Suprapubic skin (tissue), 4 donors: ENCODE measurements at regions not wholly inside any gene's neighbourhood (a gene's known extent, or its start where the extent isn't known, plus 50 kb on each side); places are given as distances from the start of the nearest gene placed in this dataset.

Source experiments
- DNase-seq, 2 donors: peaks; one replicate each; pipeline ENCODE4 v3.0.0-alpha.2; 2019; ENCODE audit warnings: low spot score in 2 of 2
- H3K27ac ChIP-seq: fragments of 200-600 bp; sonication (generic); one replicate; pipeline ENCODE4 v1.5.1; 2019
- H3K27me3 ChIP-seq: fragments of 200-600 bp; sonication (generic); one replicate; pipeline ENCODE4 v1.5.1; 2019
- H3K36me3 ChIP-seq: fragments of 200-600 bp; sonication (generic); one replicate; pipeline ENCODE4 v1.5.1; 2019
- H3K4me1 ChIP-seq: fragments of 200-600 bp; sonication (generic); one replicate; pipeline ENCODE4 v1.5.1; 2019
- H3K4me3 ChIP-seq: fragments of 200-600 bp; sonication (generic); one replicate; pipeline ENCODE4 v1.5.1; 2019; ENCODE audit warnings: mild to moderate bottlenecking
- H3K9me3 ChIP-seq: fragments of 200-600 bp; sonication (generic); one replicate; pipeline ENCODE4 v1.5.1; 2019
- EP300 ChIP-seq: sonication (generic); formaldehyde crosslinking; IDR thresholded peaks from one replicate; pipeline ENCODE4 v1.6.1; 2017; ENCODE audit warnings: antibody characterized with exemption
- POLR2A ChIP-seq, 2 donors: fragments of 450-650 bp; IDR thresholded peaks; one replicate each; pipeline ENCODE4 v1.6.1; 2017; ENCODE audit warnings: antibody characterized with exemption in 2 of 2, mild to moderate bottlenecking in 2 of 2, moderate library complexity in 2 of 2
- POLR2AphosphoS5 ChIP-seq, 3 donors: sonication (generic); formaldehyde crosslinking; IDR thresholded peaks; one replicate each; pipeline ENCODE4 v1.6.1; 2017; ENCODE audit warnings: antibody characterized with exemption in 3 of 3
- WGBS: methylation state at CpG from one replicate; pipeline ENCODE4 v1.1.5; 2018; 5-methylcytosine and 5-hydroxymethylcytosine counted together
- TF ChIP-seq, protein P1 (sequence below), 2 donors: fragments of 200-600 bp in 1 of 2; fragments of 450-650 bp in 1 of 2; sonication (generic) in 1 of 2; IDR thresholded peaks; one replicate each; pipeline ENCODE4 v1.5.1; 2016 to 2019; ENCODE audit warnings: antibody characterized with exemption in 2 of 2, mild to moderate bottlenecking in 1 of 2, moderate library complexity in 1 of 2

DNA sequence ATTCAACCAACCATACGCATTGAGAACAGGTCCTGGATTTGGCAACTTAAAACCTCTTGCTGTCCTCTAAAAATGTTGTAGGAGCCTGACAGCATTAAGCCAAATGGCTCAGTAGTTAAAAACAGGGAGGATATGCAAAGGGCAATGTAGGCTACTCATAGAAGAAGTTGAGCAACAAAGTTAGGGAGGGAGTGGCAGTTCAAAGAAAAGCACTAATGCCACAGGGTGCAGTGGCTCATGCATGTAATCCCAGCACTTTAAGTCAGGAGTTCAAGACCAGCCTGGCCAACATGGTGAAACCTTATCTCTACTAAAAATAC lies 92.9 kb upstream of the ERG start:
- H3K27me3 ChIP-seq: peaks cover 30% of the 10 kb centered on the region
- TF ChIP-seq, protein P1, sequence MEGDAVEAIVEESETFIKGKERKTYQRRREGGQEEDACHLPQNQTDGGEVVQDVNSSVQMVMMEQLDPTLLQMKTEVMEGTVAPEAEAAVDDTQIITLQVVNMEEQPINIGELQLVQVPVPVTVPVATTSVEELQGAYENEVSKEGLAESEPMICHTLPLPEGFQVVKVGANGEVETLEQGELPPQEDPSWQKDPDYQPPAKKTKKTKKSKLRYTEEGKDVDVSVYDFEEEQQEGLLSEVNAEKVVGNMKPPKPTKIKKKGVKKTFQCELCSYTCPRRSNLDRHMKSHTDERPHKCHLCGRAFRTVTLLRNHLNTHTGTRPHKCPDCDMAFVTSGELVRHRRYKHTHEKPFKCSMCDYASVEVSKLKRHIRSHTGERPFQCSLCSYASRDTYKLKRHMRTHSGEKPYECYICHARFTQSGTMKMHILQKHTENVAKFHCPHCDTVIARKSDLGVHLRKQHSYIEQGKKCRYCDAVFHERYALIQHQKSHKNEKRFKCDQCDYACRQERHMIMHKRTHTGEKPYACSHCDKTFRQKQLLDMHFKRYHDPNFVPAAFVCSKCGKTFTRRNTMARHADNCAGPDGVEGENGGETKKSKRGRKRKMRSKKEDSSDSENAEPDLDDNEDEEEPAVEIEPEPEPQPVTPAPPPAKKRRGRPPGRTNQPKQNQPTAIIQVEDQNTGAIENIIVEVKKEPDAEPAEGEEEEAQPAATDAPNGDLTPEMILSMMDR (IDR thresholded peaks at IDR 0.05): no peak
- TF ChIP-seq EP300: no peak
- TF ChIP-seq POLR2AphosphoS5 (IDR thresholded peaks at IDR 0.05): no peak
- no peak for TF ChIP-seq POLR2A (IDR thresholded peaks at IDR 0.05)
- 90% methylated on average over 1 of the region's 1 CpG for WGBS
- H3K9me3 ChIP-seq: no peaks in the 10 kb centered on the region
- H3K4me1 ChIP-seq: no peaks in the 10 kb centered on the region
- no peak overlapping the region for H3K4me3 ChIP-seq
- no peak for DNase-seq
- H3K27ac ChIP-seq: no peak overlapping the region
- H3K36me3 ChIP-seq: no peaks in the 10 kb centered on the region

DNA sequence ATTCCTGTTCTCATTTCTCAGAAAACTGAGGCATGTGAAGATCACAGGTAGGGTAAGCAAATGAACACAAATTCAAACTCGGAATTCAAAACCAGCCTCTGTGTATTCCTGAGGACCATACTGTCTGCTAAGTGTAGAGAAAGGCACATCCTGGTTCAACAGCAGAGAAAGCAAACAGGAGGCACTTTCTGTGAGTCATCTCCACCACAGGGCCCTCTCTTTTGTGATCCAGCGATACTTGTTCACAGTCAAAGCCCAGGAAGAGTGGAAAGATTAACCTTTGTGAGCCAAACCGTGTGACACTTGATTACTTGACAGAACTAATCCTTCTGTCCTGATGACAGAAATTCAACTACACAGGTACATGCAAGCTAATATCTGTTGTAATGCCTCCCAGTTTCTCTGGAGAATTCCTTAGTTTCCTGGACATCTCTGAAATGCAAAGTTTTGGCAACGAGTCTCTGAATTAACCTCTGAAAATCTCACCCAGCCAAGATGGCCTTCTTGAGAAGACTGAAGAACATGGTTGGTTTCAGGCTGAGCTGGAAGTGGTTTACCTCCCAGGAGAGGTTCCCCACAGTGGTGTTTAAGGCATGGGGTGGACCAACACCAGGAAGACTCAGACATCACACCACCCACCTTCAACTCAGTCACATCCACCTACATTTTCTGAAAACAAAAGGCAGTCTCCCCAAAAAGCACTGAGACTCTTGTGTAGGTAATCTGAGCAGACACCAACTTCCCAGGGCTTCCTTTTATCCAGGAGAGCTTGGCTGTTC lies 98.2 kb upstream of the ERG start:
- DNase-seq: no peak
- H3K9me3 ChIP-seq: no peaks in the 10 kb centered on the region

DNA sequence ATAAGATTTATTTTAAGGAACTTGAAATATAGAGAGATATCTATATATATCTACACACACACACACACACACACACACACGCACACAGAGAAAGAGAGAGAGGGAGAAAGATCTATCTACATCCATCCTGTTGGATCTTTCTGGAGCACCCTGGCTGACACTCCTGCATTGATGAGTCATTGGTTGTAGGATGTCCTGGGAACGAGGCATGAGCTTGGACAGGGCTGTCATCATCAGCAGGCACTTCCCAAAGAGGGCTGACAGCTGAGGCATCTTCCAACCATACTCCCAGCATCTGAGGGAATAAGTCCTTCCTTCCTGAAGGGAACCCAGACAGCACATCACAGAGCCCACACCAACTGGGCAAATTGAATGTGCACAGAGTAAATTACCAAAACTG lies 99.1 kb upstream of the ERG start:
- 32% methylated on average over 2 of the region's 2 CpGs for WGBS
- TF ChIP-seq, protein P1 (IDR thresholded peaks at IDR 0.05): no peak
- TF ChIP-seq EP300 (no peak), POLR2A (IDR thresholded peaks at IDR 0.05) (no peak), POLR2AphosphoS5 (IDR thresholded peaks at IDR 0.05) (no peak)
- H3K9me3 ChIP-seq: no peaks in the 10 kb centered on the region
- H3K36me3 ChIP-seq: no peaks in the 10 kb centered on the region
- DNase-seq: no peak
- peaks cover 38% of the 10 kb centered on the region for H3K27me3 ChIP-seq
- H3K4me1 ChIP-seq: no peaks in the 10 kb centered on the region
- H3K4me3 ChIP-seq: no peak overlapping the region
- no peak overlapping the region for H3K27ac ChIP-seq

More for the DNA sequence above, 98.2 kb upstream of the ERG start:
- H3K4me1 ChIP-seq: no peaks in the 10 kb centered on the region
- 64% methylated on average over 4 of the region's 4 CpGs for WGBS
- H3K27me3 ChIP-seq: peaks cover 38% of the 10 kb centered on the region
- TF ChIP-seq POLR2AphosphoS5 (IDR thresholded peaks at IDR 0.05) (no peak), POLR2A (IDR thresholded peaks at IDR 0.05) (no peak), EP300 (no peak)
- TF ChIP-seq, protein P1 (IDR thresholded peaks at IDR 0.05): no peak
- H3K36me3 ChIP-seq: no peaks in the 10 kb centered on the region
- no peak overlapping the region for H3K4me3 ChIP-seq
- H3K27ac ChIP-seq: no peak overlapping the region

DNA sequence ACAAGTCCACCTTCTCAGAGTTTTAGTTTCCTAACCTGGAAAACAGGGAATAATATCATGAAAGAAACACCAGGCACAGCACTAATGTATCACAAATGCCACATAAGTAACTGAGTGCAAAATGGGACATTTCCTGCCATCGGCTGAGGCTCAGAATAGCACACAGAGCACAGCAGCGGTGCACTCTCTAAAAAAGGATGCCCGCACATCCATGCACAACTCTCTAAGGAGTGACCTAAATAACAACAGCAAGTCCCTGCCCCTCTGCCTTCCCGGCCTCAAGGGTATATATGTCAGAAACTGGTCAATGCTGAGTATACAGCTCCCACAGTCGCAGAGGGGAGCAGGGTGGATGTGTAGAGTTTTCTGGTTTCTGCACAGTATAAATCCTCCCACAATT lies 100.1 kb upstream of the ERG start:
- 83% methylated on average over 5 of the region's 5 CpGs for WGBS
- Histone ChIP-seq H3K36me3 (no peaks in the 10 kb centered on the region), H3K4me3 (no peak overlapping the region), H3K9me3 (no peaks in the 10 kb centered on the region), H3K27ac (no peak overlapping the region), H3K4me1 (no peaks in the 10 kb centered on the region), H3K27me3 (peaks cover 39% of the 10 kb centered on the region)
- DNase-seq: no peak
- TF ChIP-seq POLR2A (IDR thresholded peaks at IDR 0.05) (no peak), POLR2AphosphoS5 (IDR thresholded peaks at IDR 0.05) (no peak), EP300 (no peak)
- TF ChIP-seq, protein P1 (IDR thresholded peaks at IDR 0.05): no peak

DNA sequence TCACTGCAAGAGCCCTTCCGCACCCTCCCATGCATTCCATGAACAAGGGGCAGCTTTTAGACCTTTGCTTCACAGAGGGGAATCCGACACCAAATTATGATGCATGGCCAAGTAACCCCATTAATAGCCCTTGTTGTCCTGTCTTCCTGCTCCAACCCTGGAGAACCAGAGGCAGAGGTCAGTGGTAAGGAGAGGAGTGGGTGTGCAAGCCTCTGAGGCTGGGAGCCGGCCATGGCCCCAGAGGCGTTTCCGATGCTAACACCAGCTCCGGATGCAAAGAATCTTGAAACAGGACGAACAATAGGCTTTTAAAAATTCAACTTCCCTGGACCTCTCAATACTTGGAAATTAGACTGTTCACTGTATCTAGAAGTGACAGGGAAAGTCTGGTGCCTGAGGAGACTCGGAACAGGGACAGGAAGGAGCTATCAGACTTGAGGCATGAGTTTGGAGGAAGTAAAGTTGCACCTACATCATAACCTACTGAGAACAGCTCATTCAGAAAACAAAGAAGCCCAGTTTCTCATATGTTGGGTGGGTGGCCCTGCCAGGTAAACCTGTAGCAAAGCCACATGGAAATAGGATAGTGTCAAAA lies 101.2 kb upstream of the ERG start:
- H3K4me3 ChIP-seq: no peak overlapping the region
- no peak for DNase-seq
- H3K27me3 ChIP-seq: peaks cover 36% of the 10 kb centered on the region
- whole genome bisulfite sequencing: 84% methylated on average over 6 of the region's 8 CpGs
- no peaks in the 10 kb centered on the region for H3K4me1 ChIP-seq
- H3K9me3 ChIP-seq: no peaks in the 10 kb centered on the region
- H3K27ac ChIP-seq: no peak overlapping the region
- TF ChIP-seq EP300 (no peak), POLR2AphosphoS5 (IDR thresholded peaks at IDR 0.05) (no peak), POLR2A (IDR thresholded peaks at IDR 0.05) (no peak)
- TF ChIP-seq, protein P1 (IDR thresholded peaks at IDR 0.05): no peak
- no peaks in the 10 kb centered on the region for H3K36me3 ChIP-seq
